Neural cell (in vitro differentiated cells): ENCODE measurements at regions not wholly inside any gene's neighbourhood (a gene's known extent, or its start where the extent isn't known, plus 50 kb on each side); places are given as distances from the start of the nearest gene placed in this dataset.

Experiments used
- H2AFZ ChIP-seq: fragments of 200-600, 300-800 bp; sonication (generic), shearing (Covaris generic); 2 replicates; pipeline ENCODE4 v1.6.0; 2014; ENCODE audit warnings: low read depth, mild to moderate bottlenecking, antibody characterized with exemption, low read length, moderate library complexity
- H3F3A ChIP-seq: fragments of 200-600 bp; shearing (Covaris generic); 2 replicates; pipeline ENCODE4 v1.6.1; 2016; ENCODE audit warnings: mild to moderate bottlenecking, moderate library complexity, mixed read lengths, antibody characterized with exemption, low read length; ENCODE audit not compliant: insufficient read depth, poor library complexity, severe bottlenecking
- H3K27ac ChIP-seq: fragments of 200-600, 300-800 bp; sonication (generic), shearing (Covaris generic); 2 replicates; pipeline ENCODE4 v1.5.1; 2014; ENCODE audit warnings: mild to moderate bottlenecking, low read length, moderate library complexity
- H3K27me3 ChIP-seq: fragments of 300-800, 200-600 bp; sonication (generic), shearing (Covaris generic); 2 replicates; pipeline ENCODE4 v1.6.0; 2014; ENCODE audit warnings: mild to moderate bottlenecking, low read depth, low read length, moderate library complexity; ENCODE audit not compliant: insufficient read depth
- H3K36me3 ChIP-seq: fragments of 300-800, 200-600 bp; sonication (generic), shearing (Covaris generic); 2 replicates; pipeline ENCODE4 v1.5.1; 2014; ENCODE audit warnings: mild to moderate bottlenecking, antibody characterized with exemption, low read length, moderate library complexity; ENCODE audit not compliant: insufficient read depth
- H3K4me2 ChIP-seq: fragments of 300-800, 200-600 bp; sonication (generic), shearing (Covaris generic); 2 replicates; pipeline ENCODE4 v1.6.0; 2014; ENCODE audit warnings: mild to moderate bottlenecking, low read length
- H3K4me3 ChIP-seq: fragments of 300-800, 200-600 bp; sonication (generic), shearing (Covaris generic); 2 replicates; pipeline ENCODE4 v1.5.1; 2014; ENCODE audit warnings: mild to moderate bottlenecking, low read length, moderate library complexity
- H3K79me2 ChIP-seq: fragments of 200-600 bp; shearing (Covaris generic); replicated peaks from 2 replicates; pipeline ENCODE4 v1.6.0; 2014; ENCODE audit warnings: mild to moderate bottlenecking, low read length, moderate library complexity; ENCODE audit not compliant: insufficient read depth
- H3K9ac ChIP-seq: fragments of 300-800, 200-600 bp; sonication (generic), shearing (Covaris generic); 2 replicates; pipeline ENCODE4 v1.6.1; 2016; ENCODE audit warnings: mild to moderate bottlenecking, low read length, mixed read lengths
- H3K9me2 ChIP-seq: fragments of 200-600 bp; shearing (Covaris generic); 2 replicates; pipeline ENCODE4 v1.6.1; 2016; ENCODE audit warnings: mild to moderate bottlenecking, low read length, mixed read lengths; ENCODE audit not compliant: insufficient read depth
- H3K9me3 ChIP-seq: fragments of 200-600, 300-800 bp; sonication (generic), shearing (Covaris generic); 2 replicates; pipeline ENCODE4 v1.6.1; 2016; ENCODE audit warnings: mild to moderate bottlenecking, mixed run types, low read length, moderate library complexity, mixed read lengths
- H4K20me1 ChIP-seq: fragments of 200-600 bp; shearing (Covaris generic); 2 replicates; pipeline ENCODE4 v1.6.1; 2016; ENCODE audit warnings: mild to moderate bottlenecking, mixed run types; ENCODE audit not compliant: insufficient read depth
- EP300 ChIP-seq: fragments of 450-650 bp; conservative IDR thresholded peaks from 2 replicates; pipeline ENCODE4 v1.6.1; 2014; ENCODE audit warnings: antibody characterized with exemption, mild to moderate bottlenecking, moderate library complexity; ENCODE audit not compliant: poor library complexity, severe bottlenecking
- EZH2 ChIP-seq: fragments of 200-600, 300-800 bp; shearing (Covaris generic), sonication (generic); IDR thresholded peaks from 2 replicates; pipeline ENCODE4 v1.6.1; 2014; ENCODE audit warnings: antibody characterized with exemption, low read length, borderline replicate concordance, mild to moderate bottlenecking; ENCODE audit not compliant: insufficient read depth, poor library complexity, severe bottlenecking
- MXI1 ChIP-seq: fragments of 450-650 bp; conservative IDR thresholded peaks from 2 replicates; pipeline ENCODE4 v1.6.1; 2014; ENCODE audit warnings: antibody characterized with exemption, mild to moderate bottlenecking; ENCODE audit not compliant: poor library complexity, severe bottlenecking
- POLR2AphosphoS5 ChIP-seq: IDR thresholded peaks from 2 replicates; pipeline ENCODE4 v1.6.1; 2012
- RAD21 ChIP-seq: fragments of 450-650 bp; conservative IDR thresholded peaks from 2 replicates; pipeline ENCODE4 v1.6.1; 2014; ENCODE audit warnings: antibody characterized with exemption, mild to moderate bottlenecking, moderate library complexity
- SMC3 ChIP-seq: fragments of 450-650 bp; conservative IDR thresholded peaks from 2 replicates; pipeline ENCODE4 v1.6.1; 2014; ENCODE audit warnings: antibody characterized with exemption, mild to moderate bottlenecking, moderate library complexity; ENCODE audit not compliant: poor library complexity
- TAF1 ChIP-seq: IDR thresholded peaks from 2 replicates; pipeline ENCODE4 v1.6.1; 2012; ENCODE audit warnings: low read depth
- TF ChIP-seq, protein P1 (sequence below): IDR thresholded peaks from 2 replicates; pipeline ENCODE4 v1.6.1; 2012; ENCODE audit warnings: borderline replicate concordance
- TF ChIP-seq, protein P2 (sequence below): fragments of 450-650 bp; IDR thresholded peaks from 2 replicates; pipeline ENCODE4 v1.5.1; 2014; ENCODE audit warnings: antibody characterized with exemption, mild to moderate bottlenecking, moderate library complexity; ENCODE audit not compliant: poor library complexity, severe bottlenecking

DNA sequence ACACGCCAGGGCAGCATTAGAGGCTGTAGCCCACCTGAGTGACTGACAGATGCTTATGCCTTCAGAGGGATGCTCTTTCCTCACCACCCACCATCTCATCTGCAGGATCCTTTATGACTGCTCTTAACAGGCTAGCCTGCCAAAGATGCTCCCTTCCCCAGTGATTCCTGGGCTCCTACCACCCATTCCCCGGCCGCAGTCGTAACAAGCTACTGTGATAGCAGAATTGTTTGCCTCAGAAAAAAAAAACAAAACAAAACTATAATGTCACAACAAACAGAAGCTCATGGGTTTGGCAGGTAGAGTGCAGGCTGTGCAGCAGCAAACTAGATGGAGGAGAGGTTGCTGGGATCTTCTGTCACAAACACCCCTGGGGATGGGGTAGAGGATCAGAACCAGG, 343.9 kb upstream of the ZMIZ1 start:
- no peaks in the 10 kb centered on the region for H3K27me3 ChIP-seq
- H2AFZ ChIP-seq = no peak overlapping the region
- no peaks in the 10 kb centered on the region for H3F3A ChIP-seq
- H3K36me3 ChIP-seq = no peaks in the 10 kb centered on the region
- no peaks in the 10 kb centered on the region for H3K9me3 ChIP-seq
- H4K20me1 ChIP-seq = no peaks in the 10 kb centered on the region
- H3K27ac ChIP-seq = no peak overlapping the region
- no peak overlapping the region for H3K4me3 ChIP-seq
- no peaks in the 10 kb centered on the region for H3K79me2 ChIP-seq
- no peak overlapping the region for H3K9ac ChIP-seq
- TF ChIP-seq EZH2 = no peak
- TF ChIP-seq RAD21 = no peak
- no peak for TF ChIP-seq POLR2AphosphoS5
- no peak for TF ChIP-seq TAF1
- TF ChIP-seq MXI1 = no peak
- TF ChIP-seq, protein P1, sequence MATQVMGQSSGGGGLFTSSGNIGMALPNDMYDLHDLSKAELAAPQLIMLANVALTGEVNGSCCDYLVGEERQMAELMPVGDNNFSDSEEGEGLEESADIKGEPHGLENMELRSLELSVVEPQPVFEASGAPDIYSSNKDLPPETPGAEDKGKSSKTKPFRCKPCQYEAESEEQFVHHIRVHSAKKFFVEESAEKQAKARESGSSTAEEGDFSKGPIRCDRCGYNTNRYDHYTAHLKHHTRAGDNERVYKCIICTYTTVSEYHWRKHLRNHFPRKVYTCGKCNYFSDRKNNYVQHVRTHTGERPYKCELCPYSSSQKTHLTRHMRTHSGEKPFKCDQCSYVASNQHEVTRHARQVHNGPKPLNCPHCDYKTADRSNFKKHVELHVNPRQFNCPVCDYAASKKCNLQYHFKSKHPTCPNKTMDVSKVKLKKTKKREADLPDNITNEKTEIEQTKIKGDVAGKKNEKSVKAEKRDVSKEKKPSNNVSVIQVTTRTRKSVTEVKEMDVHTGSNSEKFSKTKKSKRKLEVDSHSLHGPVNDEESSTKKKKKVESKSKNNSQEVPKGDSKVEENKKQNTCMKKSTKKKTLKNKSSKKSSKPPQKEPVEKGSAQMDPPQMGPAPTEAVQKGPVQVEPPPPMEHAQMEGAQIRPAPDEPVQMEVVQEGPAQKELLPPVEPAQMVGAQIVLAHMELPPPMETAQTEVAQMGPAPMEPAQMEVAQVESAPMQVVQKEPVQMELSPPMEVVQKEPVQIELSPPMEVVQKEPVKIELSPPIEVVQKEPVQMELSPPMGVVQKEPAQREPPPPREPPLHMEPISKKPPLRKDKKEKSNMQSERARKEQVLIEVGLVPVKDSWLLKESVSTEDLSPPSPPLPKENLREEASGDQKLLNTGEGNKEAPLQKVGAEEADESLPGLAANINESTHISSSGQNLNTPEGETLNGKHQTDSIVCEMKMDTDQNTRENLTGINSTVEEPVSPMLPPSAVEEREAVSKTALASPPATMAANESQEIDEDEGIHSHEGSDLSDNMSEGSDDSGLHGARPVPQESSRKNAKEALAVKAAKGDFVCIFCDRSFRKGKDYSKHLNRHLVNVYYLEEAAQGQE = no peak
- TF ChIP-seq SMC3 = no peak
- no peak for TF ChIP-seq EP300
- TF ChIP-seq, protein P2, sequence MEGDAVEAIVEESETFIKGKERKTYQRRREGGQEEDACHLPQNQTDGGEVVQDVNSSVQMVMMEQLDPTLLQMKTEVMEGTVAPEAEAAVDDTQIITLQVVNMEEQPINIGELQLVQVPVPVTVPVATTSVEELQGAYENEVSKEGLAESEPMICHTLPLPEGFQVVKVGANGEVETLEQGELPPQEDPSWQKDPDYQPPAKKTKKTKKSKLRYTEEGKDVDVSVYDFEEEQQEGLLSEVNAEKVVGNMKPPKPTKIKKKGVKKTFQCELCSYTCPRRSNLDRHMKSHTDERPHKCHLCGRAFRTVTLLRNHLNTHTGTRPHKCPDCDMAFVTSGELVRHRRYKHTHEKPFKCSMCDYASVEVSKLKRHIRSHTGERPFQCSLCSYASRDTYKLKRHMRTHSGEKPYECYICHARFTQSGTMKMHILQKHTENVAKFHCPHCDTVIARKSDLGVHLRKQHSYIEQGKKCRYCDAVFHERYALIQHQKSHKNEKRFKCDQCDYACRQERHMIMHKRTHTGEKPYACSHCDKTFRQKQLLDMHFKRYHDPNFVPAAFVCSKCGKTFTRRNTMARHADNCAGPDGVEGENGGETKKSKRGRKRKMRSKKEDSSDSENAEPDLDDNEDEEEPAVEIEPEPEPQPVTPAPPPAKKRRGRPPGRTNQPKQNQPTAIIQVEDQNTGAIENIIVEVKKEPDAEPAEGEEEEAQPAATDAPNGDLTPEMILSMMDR = no peak
- H3K9me2 ChIP-seq = no peaks in the 10 kb centered on the region
- H3K4me2 ChIP-seq = no peak overlapping the region

DNA sequence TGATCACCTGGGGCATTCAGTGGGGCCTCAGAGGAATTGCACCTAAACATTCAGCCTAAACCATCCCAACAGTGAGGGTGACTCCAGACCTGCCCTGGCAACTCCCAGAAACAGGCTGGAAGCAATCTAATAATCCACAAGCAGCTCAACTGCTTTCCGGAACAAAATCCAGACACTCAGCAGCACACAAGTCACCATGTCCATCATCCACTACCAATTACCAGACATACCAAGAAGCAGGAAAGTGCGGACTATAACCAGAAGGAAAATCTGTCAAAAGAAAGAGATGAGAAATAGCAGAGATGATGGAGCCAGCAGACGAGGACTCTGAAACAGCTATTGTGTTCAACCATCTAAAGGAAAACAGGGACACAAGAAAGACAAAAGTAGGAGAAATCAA, 342.6 kb upstream of the ZMIZ1 start:
- Histone ChIP-seq H2AFZ (no peak overlapping the region), H3K27ac (no peak overlapping the region), H3K9me2 (no peaks in the 10 kb centered on the region), H3F3A (no peaks in the 10 kb centered on the region), H3K9me3 (no peaks in the 10 kb centered on the region), H3K4me2 (no peak overlapping the region), H3K9ac (no peak overlapping the region), H3K4me3 (no peak overlapping the region), H3K79me2 (no peaks in the 10 kb centered on the region), H3K27me3 (no peaks in the 10 kb centered on the region), H3K36me3 (no peaks in the 10 kb centered on the region), H4K20me1 (no peaks in the 10 kb centered on the region)
- TF ChIP-seq, protein P1 = no peak
- TF ChIP-seq MXI1 = no peak
